Astrocyte of the spinal cord (primary cell): ENCODE measurements at regions not wholly inside any gene's neighbourhood (a gene's known extent, or its start where the extent isn't known, plus 50 kb on each side); places are given as distances from the start of the nearest gene placed in this dataset.

Experiments used
- DNase-seq: peaks from one replicate; pipeline ENCODE4 v3.0.0; 2011; ENCODE audit warnings: low read depth, low spot score
- H3K4me3 ChIP-seq: 2 replicates; pipeline ENCODE4 v1.5.1; 2011; ENCODE audit warnings: low read depth, mild to moderate bottlenecking, low read length, moderate library complexity
- in situ Hi-C: cut with HindIII; loops from 2 replicates; pipeline ENCODE4 v1.10.0; 2017; ENCODE audit warnings: low sequenced_read_pairs
- TF ChIP-seq, protein P1 (sequence below): IDR thresholded peaks from 2 replicates; pipeline ENCODE4 v1.5.1; 2012; ENCODE audit warnings: low read depth, mild to moderate bottlenecking, low read length, inconsistent platforms

DNA sequence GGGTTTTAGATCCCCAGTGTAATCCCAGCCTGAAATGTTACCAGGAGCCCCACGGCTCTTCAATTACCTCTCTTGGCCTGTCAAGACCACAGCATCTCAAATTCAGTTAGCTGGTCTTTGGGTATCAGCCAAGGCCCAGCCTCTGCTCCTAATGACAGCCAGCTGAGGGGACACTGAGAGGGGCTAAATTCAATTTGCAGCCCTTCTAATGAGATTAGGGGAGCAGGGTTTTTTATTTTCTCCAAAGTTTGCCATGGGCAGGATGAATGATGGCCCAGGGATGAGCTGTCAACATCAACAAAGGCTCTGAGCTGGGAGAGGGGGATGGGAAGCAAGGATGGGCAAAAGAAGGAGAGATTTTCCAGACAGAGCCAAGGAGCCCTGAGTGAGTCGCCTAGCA, 116.8 kb upstream of the TBX20 start:
- no peak for DNase-seq
- TF ChIP-seq, protein P1, sequence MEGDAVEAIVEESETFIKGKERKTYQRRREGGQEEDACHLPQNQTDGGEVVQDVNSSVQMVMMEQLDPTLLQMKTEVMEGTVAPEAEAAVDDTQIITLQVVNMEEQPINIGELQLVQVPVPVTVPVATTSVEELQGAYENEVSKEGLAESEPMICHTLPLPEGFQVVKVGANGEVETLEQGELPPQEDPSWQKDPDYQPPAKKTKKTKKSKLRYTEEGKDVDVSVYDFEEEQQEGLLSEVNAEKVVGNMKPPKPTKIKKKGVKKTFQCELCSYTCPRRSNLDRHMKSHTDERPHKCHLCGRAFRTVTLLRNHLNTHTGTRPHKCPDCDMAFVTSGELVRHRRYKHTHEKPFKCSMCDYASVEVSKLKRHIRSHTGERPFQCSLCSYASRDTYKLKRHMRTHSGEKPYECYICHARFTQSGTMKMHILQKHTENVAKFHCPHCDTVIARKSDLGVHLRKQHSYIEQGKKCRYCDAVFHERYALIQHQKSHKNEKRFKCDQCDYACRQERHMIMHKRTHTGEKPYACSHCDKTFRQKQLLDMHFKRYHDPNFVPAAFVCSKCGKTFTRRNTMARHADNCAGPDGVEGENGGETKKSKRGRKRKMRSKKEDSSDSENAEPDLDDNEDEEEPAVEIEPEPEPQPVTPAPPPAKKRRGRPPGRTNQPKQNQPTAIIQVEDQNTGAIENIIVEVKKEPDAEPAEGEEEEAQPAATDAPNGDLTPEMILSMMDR = no peak
- in situ Hi-C loops = no loop called here
- no peak overlapping the region for H3K4me3 ChIP-seq

DNA sequence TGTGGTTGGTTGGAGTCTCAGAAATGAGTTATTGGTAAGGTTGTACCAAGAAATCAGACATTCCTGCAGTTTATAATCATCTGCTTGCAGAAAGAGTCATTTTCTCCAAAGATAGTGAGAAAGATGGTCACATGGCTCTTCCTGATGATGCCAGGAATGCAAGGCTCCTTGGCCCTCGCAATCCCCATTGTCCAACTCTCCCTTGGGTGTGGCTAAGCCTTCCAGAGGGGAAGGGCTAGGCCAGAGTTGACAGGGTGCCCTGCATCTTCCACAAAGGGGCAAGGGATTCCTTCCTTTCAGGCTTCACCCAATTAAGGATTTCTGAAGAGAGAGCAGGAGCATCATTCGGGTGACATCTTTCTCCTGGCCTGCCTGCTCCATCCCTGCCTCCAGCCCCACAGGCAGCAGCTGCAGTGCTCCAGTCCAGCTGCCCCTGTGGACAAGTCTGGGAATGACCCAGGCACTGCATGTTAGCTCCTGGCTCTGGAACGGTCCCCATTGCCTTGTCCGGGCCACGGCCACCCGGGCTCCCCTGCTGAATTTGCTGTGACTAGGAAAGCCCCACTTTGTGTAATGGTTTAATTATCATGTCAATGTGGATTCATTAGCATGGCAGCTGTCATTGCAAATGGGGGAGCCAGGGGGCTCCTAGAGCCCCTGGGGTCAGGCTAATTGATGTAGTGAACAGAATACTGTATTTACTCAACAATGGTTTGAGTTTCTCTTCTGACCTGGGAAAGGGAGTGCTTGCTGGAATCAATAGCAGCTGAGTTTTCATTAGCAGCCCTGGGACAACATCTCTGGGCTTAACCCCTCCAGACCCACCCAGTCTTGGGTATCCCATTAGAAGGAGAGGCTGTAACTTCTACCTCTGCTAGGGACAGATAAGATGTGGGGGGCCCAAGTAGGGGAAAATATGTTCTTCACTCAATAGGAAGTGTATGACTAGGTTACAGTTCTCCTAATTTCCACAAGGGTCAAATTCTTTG, 112.6 kb upstream of the TBX20 start:
- H3K4me3 ChIP-seq = no peak overlapping the region
- TF ChIP-seq, protein P1 = no peak
- DNase-seq = no peak
- in situ Hi-C loops = no loop called here

DNA sequence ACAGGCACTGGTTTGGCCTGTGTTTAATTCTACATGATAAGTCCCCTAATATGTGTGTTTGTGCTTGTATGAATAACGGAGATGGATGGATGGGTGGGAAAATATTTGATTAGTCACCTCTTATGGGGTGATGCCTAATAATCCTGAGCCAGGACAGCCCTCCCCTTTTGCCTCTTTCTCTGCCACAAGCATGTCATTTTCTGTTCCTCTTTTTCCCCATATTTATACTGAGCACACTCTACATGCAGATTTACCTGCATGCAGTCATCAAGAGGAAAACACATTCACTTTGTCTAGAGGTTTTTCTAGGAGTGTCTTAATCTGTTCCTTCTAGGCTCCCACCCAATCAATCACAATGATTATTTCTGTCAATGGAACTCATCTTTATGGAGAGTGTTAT, 111.6 kb upstream of the TBX20 start:
- DNase-seq = no peak
- in situ Hi-C loops = no loop called here
- H3K4me3 ChIP-seq = no peak overlapping the region
- TF ChIP-seq, protein P1 = no peak

DNA sequence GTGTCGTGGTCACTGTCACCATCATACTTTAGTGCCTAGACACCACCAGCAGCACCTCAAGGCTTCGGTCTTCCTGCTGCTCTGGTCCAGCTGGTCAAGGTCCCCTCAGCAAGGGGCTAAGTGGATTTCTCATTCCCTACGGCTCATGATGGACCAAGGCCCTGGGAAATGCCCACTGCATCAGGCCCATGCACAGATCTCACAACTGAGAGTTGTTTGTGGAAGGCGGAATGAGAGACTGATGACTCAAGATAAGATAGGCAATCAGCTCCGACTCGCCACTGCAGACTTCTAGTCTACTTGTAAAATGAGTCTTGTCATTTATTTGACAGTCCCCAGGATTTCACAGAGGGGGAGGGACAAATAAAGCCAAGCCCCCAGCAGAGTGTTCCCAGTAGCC, 108.4 kb upstream of the TBX20 start:
- in situ Hi-C loops = no loop called here
- H3K4me3 ChIP-seq = no peak overlapping the region
- no peak for DNase-seq
- TF ChIP-seq, protein P1 = no peak

DNA sequence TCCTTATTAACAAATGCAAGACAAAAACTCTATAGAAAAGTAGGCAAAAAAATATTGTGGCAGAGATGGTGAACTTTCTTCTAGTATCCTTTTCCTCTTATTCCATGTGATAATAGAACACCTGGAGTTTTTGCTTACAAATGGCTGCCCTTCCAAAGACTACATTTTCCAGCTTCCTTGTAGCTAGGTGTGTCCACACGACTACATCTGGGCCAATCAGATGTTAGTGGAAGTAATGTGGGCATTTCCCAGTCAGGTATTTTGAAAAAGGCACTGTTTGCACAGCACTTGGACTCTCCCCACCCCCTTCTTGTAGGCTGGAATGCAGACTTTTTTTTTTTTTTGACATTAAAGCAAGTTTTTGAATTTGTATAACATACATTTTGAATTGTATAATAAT, 105.5 kb upstream of the TBX20 start:
- in situ Hi-C loops = no loop called here
- DNase-seq = no peak
- no peak overlapping the region for H3K4me3 ChIP-seq
- TF ChIP-seq, protein P1 = no peak

DNA sequence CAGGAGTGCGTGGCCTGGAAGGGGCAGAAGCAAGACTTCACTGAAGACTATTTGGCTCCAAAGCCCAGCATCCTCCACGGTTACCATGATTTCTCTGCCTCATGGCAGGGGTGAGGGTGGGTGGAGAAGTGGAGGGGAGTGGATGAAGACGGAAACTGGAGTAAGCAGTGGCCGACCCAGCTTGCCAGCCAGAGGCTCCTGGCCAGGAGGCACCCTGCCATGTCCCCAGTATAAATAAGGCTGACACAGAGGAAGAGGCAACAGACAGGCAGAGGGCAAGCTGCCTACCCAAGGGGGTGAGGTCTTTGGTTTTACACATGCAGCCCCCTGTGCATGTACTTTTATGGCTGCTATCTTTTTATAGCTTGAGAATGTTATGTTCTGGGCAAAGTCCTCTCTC, 102.6 kb upstream of the TBX20 start:
- no peak overlapping the region for H3K4me3 ChIP-seq
- no peak for DNase-seq
- TF ChIP-seq, protein P1 = no peak
- in situ Hi-C loops = no loop called here
